ENCODE measurements at regions not wholly inside any gene's neighbourhood (a gene's known extent, or its start where the extent isn't known, plus 50 kb on each side); places are given as distances from the start of the nearest gene placed in this dataset.

DNA sequence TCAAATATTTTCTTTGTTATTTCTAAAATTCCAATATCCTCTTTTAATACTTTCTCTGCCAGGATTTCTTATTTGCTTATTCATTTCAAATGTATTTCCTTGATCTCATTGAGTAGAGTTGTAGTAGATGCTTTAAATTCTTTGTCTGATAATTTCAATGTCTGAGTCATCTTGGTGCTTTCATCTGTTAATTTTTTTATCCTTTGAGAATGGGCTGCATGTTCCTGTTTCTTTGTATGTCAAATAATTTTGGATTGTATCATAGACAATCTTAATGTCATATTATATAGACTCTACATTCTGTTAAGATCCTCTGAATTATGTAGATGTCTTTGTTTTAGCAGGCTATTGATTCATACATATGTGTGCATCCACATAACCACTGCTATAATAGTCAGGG is 57.5 kb downstream of the MYEOV start:
- TF ChIP-seq POLR2AphosphoS5 (IDR thresholded peaks at IDR 0.05) = no peak
- TF ChIP-seq POLR2A (IDR thresholded peaks at IDR 0.05) = no peak

All from prostate gland (tissue), 1 donor.